ENCODE measurements at regions not wholly inside any gene's neighbourhood (a gene's known extent, or its start where the extent isn't known, plus 50 kb on each side); places are given as distances from the start of the nearest gene placed in this dataset.
"Not testable (repeated sequence)": the region's sequence is repeated elsewhere in the genome, so short reads cannot be mapped to it uniquely, and the experiment has no call there.

- H3K4me1 ChIP-seq (ENCODE audit: insufficient read depth, low read length), result no peaks in the 10 kb centered on the region
- no peaks in the 10 kb centered on the region for H3K9me2 ChIP-seq (replicated peaks; ENCODE audit: low read length)
- no peaks in the 10 kb centered on the region for H3K36me3 ChIP-seq (ENCODE audit: low read depth, low read length)
- no peaks in the 10 kb centered on the region for H4K20me1 ChIP-seq (ENCODE audit: low read length)
- H3K4me2 ChIP-seq (ENCODE audit: low read length), result no peak overlapping the region
- intact Hi-C loops (cut with micrococcal nuclease), result no loop called here
- BruUV-seq (replicated peaks), result no TSS peak
- ChIA-PET CTCF (no interaction called here), POLR2A (ENCODE audit: unreplicated experiment) (no interaction called here)
- TF ChIP-seq EZH2 (IDR thresholded peaks at IDR 0.05; ENCODE audit: low read length, unreplicated experiment), result no peak
- no peak for TF ChIP-seq EZH2phosphoT487 (IDR thresholded peaks at IDR 0.05; ENCODE audit: borderline replicate concordance, low read length)
- TF ChIP-seq, protein P1, sequence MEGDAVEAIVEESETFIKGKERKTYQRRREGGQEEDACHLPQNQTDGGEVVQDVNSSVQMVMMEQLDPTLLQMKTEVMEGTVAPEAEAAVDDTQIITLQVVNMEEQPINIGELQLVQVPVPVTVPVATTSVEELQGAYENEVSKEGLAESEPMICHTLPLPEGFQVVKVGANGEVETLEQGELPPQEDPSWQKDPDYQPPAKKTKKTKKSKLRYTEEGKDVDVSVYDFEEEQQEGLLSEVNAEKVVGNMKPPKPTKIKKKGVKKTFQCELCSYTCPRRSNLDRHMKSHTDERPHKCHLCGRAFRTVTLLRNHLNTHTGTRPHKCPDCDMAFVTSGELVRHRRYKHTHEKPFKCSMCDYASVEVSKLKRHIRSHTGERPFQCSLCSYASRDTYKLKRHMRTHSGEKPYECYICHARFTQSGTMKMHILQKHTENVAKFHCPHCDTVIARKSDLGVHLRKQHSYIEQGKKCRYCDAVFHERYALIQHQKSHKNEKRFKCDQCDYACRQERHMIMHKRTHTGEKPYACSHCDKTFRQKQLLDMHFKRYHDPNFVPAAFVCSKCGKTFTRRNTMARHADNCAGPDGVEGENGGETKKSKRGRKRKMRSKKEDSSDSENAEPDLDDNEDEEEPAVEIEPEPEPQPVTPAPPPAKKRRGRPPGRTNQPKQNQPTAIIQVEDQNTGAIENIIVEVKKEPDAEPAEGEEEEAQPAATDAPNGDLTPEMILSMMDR (conservative IDR thresholded peaks at IDR 0.05; ENCODE audit: low read depth, low read length), result no peak
- no peaks in the 10 kb centered on the region for H3F3A ChIP-seq (ENCODE audit: low read length, unreplicated experiment)
- H3K4me3 ChIP-seq (ENCODE audit: low read length), result no peak overlapping the region
- H3K9me3 ChIP-seq (ENCODE audit: low read length), result no peaks in the 10 kb centered on the region
- ATAC-seq, result no peak
- H2AFZ ChIP-seq (ENCODE audit: low read length), result no peak overlapping the region
- H3K79me2 ChIP-seq (ENCODE audit: low read length), result no peaks in the 10 kb centered on the region
- peaks cover 10% of the 10 kb centered on the region for H3K27me3 ChIP-seq (ENCODE audit: low read length)
- no peak overlapping the region for H3K27ac ChIP-seq (ENCODE audit: low read length)
- no peak overlapping the region for H3K9ac ChIP-seq (ENCODE audit: low read length)
- DNase-seq, result no peak
Measured at GRCh38 chr14:105882626-105883025, 356.2 kb downstream of the TMEM121 start.

- Histone ChIP-seq H3K9ac (ENCODE audit: low read length) (no peak overlapping the region), H3K4me2 (ENCODE audit: low read length) (no peak overlapping the region), H3K4me3 (ENCODE audit: low read length) (no peak overlapping the region), H3K36me3 (ENCODE audit: low read depth, low read length) (no peaks in the 10 kb centered on the region), H3K9me2 (replicated peaks; ENCODE audit: low read length) (no peaks in the 10 kb centered on the region), H3F3A (ENCODE audit: low read length, unreplicated experiment) (no peaks in the 10 kb centered on the region), H3K9me3 (ENCODE audit: low read length) (no peaks in the 10 kb centered on the region), H3K27me3 (ENCODE audit: low read length) (0 out of 2 replicates have a peak, but pooled peaks cover 5% of the 10 kb centered on the region), H3K27ac (ENCODE audit: low read length) (no peak overlapping the region), H4K20me1 (ENCODE audit: low read length) (no peaks in the 10 kb centered on the region), H2AFZ (ENCODE audit: low read length) (no peak overlapping the region), H3K4me1 (ENCODE audit: insufficient read depth, low read length) (no peaks in the 10 kb centered on the region), H3K79me2 (ENCODE audit: low read length) (no peaks in the 10 kb centered on the region)
- intact Hi-C loops (cut with micrococcal nuclease), result no loop called here
- TF ChIP-seq EZH2phosphoT487 (IDR thresholded peaks at IDR 0.05; ENCODE audit: borderline replicate concordance, low read length) (no peak), EZH2 (IDR thresholded peaks at IDR 0.05; ENCODE audit: low read length, unreplicated experiment) (no peak)
- TF ChIP-seq, protein P1 (conservative IDR thresholded peaks at IDR 0.05; ENCODE audit: low read depth, low read length), result no peak
- BruUV-seq (replicated peaks), result no TSS peak
- DNase-seq (no peak), ATAC-seq (no peak)
- ChIA-PET POLR2A (ENCODE audit: unreplicated experiment) (no interaction called here), CTCF (no interaction called here)
Measured at GRCh38 chr14:105883066-105884005, 357.0 kb downstream of the TMEM121 start.

DNA sequence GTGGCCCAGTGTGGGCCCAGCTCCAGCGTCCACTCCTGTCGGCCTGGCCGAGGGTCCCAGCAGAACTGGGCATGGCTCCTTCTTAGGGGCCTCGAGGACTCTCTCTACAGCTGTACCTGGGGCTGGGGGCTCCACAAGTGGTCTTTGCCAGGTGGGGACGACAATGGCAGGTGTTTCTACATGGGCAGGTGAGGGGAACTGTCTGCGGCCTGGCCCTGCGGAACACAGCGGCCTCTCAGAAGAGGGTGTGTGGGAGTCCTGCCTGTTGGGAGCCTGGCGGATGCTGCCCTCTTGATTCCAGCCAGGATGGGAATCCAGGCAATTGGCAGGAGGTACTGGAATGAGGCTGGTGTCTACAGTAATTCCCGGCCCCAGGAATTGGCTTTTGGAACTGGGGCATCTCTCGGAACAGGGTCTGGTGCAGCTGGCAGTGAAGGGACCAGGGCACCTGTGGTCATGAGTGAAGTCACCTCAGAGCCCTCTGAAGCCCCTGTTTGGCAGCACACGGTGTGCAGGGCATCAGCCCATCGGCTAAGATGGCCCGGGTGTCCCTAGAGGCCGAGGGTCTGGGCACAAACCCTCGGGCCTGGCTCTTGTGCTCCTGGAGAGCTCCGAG, 357.9 kb downstream of the TMEM121 start:
- H3K27ac ChIP-seq (ENCODE audit: low read length); H2AFZ ChIP-seq (ENCODE audit: low read length); H3K4me2 ChIP-seq (ENCODE audit: low read length); intact Hi-C loops (cut with micrococcal nuclease); H3K36me3 ChIP-seq (ENCODE audit: low read depth, low read length); H3K4me3 ChIP-seq (ENCODE audit: low read length); DNase-seq; H4K20me1 ChIP-seq (ENCODE audit: low read length); POLR2A ChIA-PET (ENCODE audit: unreplicated experiment); H3K27me3 ChIP-seq (ENCODE audit: low read length); H3K79me2 ChIP-seq (ENCODE audit: low read length); BruUV-seq (replicated peaks); ATAC-seq; H3K4me1 ChIP-seq (ENCODE audit: insufficient read depth, low read length); CTCF ChIA-PET; H3F3A ChIP-seq (ENCODE audit: low read length, unreplicated experiment); H3K9ac ChIP-seq (ENCODE audit: low read length); H3K9me2 ChIP-seq (replicated peaks; ENCODE audit: low read length); H3K9me3 ChIP-seq (ENCODE audit: low read length): not testable (repeated sequence)
